Sigmoid colon (tissue), 6 donors: ENCODE measurements at regions not wholly inside any gene's neighbourhood (a gene's known extent, or its start where the extent isn't known, plus 50 kb on each side); places are given as distances from the start of the nearest gene placed in this dataset.

Experiments used
- DNase-seq: peaks from one replicate; pipeline ENCODE4 v3.0.0-alpha.2; 2019
- H3K27ac ChIP-seq, 4 donors: fragments of 200-600 bp; sonication (generic); one replicate each; pipeline ENCODE4 v1.5.1; 2016 to 2019; ENCODE audit warnings: mild to moderate bottlenecking in 1 of 4
- H3K27me3 ChIP-seq, 3 donors: fragments of 200-600 bp; sonication (generic); one replicate each; pipeline ENCODE4 v1.5.1; 2019; ENCODE audit warnings: mild to moderate bottlenecking in 1 of 3
- H3K36me3 ChIP-seq, 4 donors: fragments of 200-600 bp; sonication (generic); one replicate each; pipeline ENCODE4 v1.5.1; 2016 to 2019
- H3K4me1 ChIP-seq, 4 donors: fragments of 200-600 bp; sonication (generic); one replicate each; pipeline ENCODE4 v1.5.1; 2017 to 2019
- H3K4me3 ChIP-seq, 4 donors: fragments of 200-600 bp; sonication (generic); one replicate each; pipeline ENCODE4 v1.5.1; 2017 to 2019; ENCODE audit warnings: mild to moderate bottlenecking in 2 of 4, moderate library complexity in 1 of 4
- H3K9me3 ChIP-seq, 4 donors: fragments of 200-600 bp in 3 of 4; sonication (generic) in 3 of 4; one replicate each; pipeline versions ENCODE4 v1.5.1 to v1.6.1; 2013 to 2019
- CTCF ChIP-seq, 4 experiments: fragments of 450-650 bp in 3 of 4; fragments of 200-600 bp in 1 of 4; IDR thresholded peaks; one replicate each; pipeline ENCODE4 v1.5.1; 2016 to 2019; ENCODE audit warnings: antibody characterized with exemption in 4 of 4, mild to moderate bottlenecking in 3 of 4, moderate library complexity in 2 of 4
- EP300 ChIP-seq, 4 donors: sonication (generic); formaldehyde crosslinking; IDR thresholded peaks; one replicate each; pipeline ENCODE4 v1.6.1; 2017; ENCODE audit warnings: antibody characterized with exemption in 4 of 4
- POLR2A ChIP-seq, 2 donors: fragments of 450-650 bp; IDR thresholded peaks; one replicate each; pipeline ENCODE4 v1.6.1; 2016; ENCODE audit warnings: antibody characterized with exemption in 2 of 2, mild to moderate bottlenecking in 2 of 2, moderate library complexity in 2 of 2
- POLR2AphosphoS5 ChIP-seq, 4 donors: sonication (generic); formaldehyde crosslinking; IDR thresholded peaks; one replicate each; pipeline ENCODE4 v1.6.1; 2017; ENCODE audit warnings: antibody characterized with exemption in 4 of 4
- WGBS, 2 donors: extraction: QIAGEN DNeasy Blood & Tissue Kit; methylation state at CpG; one replicate each; pipeline ENCODE4 v1.1.7; 2013; 5-methylcytosine and 5-hydroxymethylcytosine counted together
- intact Hi-C: fragments of 100-400 bp; cut with DNase I; formaldehyde crosslinking; loops from one replicate; pipeline ENCODE4 v1.15.1; 2023
- donor health status: healthy with polysubstance abuse.
- donor health status: healthy.

DNA sequence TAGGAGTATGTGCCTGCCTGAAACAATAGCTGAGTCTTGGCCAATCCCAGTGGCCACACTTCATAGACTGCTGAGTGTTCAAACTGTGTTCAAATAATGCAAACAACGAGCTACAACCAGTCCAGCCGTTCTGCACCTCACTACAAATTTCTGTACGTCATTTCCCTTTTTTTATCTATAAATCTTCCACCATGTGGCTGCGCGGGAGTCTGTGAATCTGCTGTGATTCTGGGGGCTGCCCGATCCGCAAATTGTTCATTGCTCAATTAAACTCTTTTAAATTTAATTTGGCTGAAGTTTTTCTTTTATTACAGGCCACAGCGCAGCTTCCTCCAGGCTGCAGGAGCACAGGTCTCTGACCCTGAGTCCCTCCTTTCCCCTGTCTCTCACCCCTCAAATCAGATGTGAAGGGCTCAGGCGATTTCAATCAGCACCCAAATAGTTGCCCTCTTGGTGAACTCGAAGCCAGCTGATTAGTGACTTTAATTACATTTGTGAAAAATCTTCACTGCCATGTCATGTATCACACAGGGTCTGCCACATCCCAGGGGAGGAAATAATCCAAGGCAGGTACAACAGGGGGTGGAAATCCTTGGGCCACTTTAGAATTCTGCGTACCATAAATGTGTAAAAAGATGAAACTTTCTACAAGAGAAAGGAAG is 145.6 kb downstream of the NDUFA10 start:
- intact Hi-C loops = loop anchor here (10.0 kb wide), 1 partner anchor 475 kb away; the partner anchor contains the start of gene HDAC4
- peaks cover 0 to 4% (median 0%) of the 10 kb centered on the region in 4 donors for H3K9me3 ChIP-seq

GRCh38 chr2:239878686-239879085 is 146.5 kb downstream of the NDUFA10 start:
- WGBS, 2 donors = 85 to 90% methylated on average over 5 of the region's 5 CpGs
- no peaks in the 10 kb centered on the region for H3K36me3 ChIP-seq
- H3K27me3 ChIP-seq = no peaks in the 10 kb centered on the region
- no peak for DNase-seq
- no peak overlapping the region for H3K4me3 ChIP-seq
- H3K9me3 ChIP-seq = no peaks in the 10 kb centered on the region
- no peak overlapping the region for H3K27ac ChIP-seq
- peaks cover 0 to 10% (median 3%) of the 10 kb centered on the region in 4 donors for H3K4me1 ChIP-seq
- intact Hi-C loops = no loop called here
- TF ChIP-seq POLR2AphosphoS5 (IDR thresholded peaks at IDR 0.05) (no peak), CTCF (IDR thresholded peaks at IDR 0.05) (no peak), POLR2A (IDR thresholded peaks at IDR 0.05) (no peak), EP300 (IDR thresholded peaks at IDR 0.05) (no peak)

More for the DNA sequence above, 145.6 kb downstream of the NDUFA10 start:
- Histone ChIP-seq H3K4me1 (peaks cover 0 to 10% (median 3%) of the 10 kb centered on the region in 4 donors), H3K4me3 (no peak overlapping the region), H3K36me3 (no peaks in the 10 kb centered on the region), H3K27ac (no peak overlapping the region), H3K27me3 (no peaks in the 10 kb centered on the region)
- TF ChIP-seq POLR2A (IDR thresholded peaks at IDR 0.05) = no peak
- no peak for TF ChIP-seq CTCF (IDR thresholded peaks at IDR 0.05)
- TF ChIP-seq EP300 (IDR thresholded peaks at IDR 0.05) = no peak
- no peak for TF ChIP-seq POLR2AphosphoS5 (IDR thresholded peaks at IDR 0.05)
- 70 to 85% methylated on average over 11 of the region's 11 CpGs for WGBS, 2 donors
- no peak for DNase-seq

DNA sequence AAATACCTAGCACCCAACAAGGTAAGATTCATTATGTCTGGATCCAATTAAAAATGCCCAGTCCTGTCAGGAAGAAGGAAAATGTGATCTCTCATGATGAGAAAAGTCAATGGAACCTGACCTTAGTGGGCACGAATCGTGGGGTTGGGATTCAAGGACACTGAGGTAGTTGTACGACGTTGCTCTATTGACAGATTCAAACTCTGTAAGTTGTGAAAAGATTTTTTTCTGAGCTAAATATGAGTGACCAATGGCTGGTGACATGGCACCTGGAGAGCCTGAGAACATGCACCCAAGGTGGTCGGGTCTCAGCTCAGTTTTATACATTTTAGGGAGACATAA is 148.2 kb downstream of the NDUFA10 start:
- WGBS, 2 donors = 75 to 92% methylated on average over 5 of the region's 5 CpGs
- intact Hi-C loops = no loop called here
- no peak for TF ChIP-seq EP300 (IDR thresholded peaks at IDR 0.05)
- no peak for TF ChIP-seq POLR2AphosphoS5 (IDR thresholded peaks at IDR 0.05)
- no peak for TF ChIP-seq CTCF (IDR thresholded peaks at IDR 0.05)
- no peak for TF ChIP-seq POLR2A (IDR thresholded peaks at IDR 0.05)
- Histone ChIP-seq H3K27me3 (no peaks in the 10 kb centered on the region), H3K27ac (no peak overlapping the region), H3K4me3 (no peak overlapping the region), H3K4me1 (peaks cover 0 to 5% (median 2%) of the 10 kb centered on the region in 4 donors), H3K9me3 (no peaks in the 10 kb centered on the region), H3K36me3 (no peaks in the 10 kb centered on the region)
- no peak for DNase-seq

DNA sequence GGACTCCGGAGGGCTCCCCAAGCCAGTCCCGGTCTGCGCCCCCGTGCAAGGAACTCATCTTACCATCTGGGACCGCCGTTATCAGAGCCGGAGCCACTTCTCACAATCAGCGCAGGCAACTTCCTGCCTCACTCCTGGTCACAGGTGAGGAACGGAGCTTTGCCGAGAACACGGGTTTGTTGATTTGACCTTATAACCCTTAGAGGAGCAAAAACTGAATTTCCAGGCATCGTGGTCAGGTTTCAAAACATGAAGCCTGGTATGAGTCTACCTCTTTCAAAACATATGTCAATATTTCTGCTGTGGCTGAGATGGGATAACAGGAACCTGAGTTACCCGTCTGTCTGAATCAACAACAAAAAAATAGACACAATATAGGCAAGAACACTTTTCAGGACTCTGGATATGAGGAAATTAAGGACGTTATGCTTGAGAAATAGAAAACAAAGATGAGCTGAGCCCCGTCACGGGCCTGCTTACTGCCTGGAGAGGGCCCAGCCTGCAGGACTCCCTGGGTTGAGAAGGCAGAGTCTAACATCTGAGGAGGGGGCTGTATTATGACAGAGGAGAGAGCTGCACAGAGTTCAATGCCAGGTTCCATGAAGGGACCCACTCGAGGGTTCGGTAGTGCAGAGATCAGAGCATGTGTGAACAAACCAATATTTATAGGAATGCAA is 148.7 kb downstream of the NDUFA10 start:
- Histone ChIP-seq H3K9me3 (no peaks in the 10 kb centered on the region), H3K27ac (no peak overlapping the region), H3K36me3 (no peaks in the 10 kb centered on the region), H3K27me3 (no peaks in the 10 kb centered on the region), H3K4me3 (no peak overlapping the region), H3K4me1 (no peaks in the 10 kb centered on the region)
- DNase-seq = no peak
- TF ChIP-seq POLR2AphosphoS5 (IDR thresholded peaks at IDR 0.05) = no peak
- TF ChIP-seq CTCF (IDR thresholded peaks at IDR 0.05) = no peak
- no peak for TF ChIP-seq POLR2A (IDR thresholded peaks at IDR 0.05)
- TF ChIP-seq EP300 (IDR thresholded peaks at IDR 0.05) = no peak
- intact Hi-C loops = no loop called here
- 61 to 68% methylated on average over 18 of the region's 18 CpGs for WGBS, 2 donors
